GM19023 (cell line): ENCODE measurements at regions not wholly inside any gene's neighbourhood (a gene's known extent, or its start where the extent isn't known, plus 50 kb on each side); places are given as distances from the start of the nearest gene placed in this dataset.
"Not testable (repeated sequence)": the region's sequence is repeated elsewhere in the genome, so short reads cannot be mapped to it uniquely, and the experiment has no call there.

Experiments used
- ATAC-seq: cut with Tn5 transposase; IDR thresholded peaks from one replicate; pipeline ENCODE4 v1.9.1; 2021; ENCODE audit warnings: mild to moderate bottlenecking, moderate library complexity; ENCODE audit not compliant: unreplicated experiment

DNA sequence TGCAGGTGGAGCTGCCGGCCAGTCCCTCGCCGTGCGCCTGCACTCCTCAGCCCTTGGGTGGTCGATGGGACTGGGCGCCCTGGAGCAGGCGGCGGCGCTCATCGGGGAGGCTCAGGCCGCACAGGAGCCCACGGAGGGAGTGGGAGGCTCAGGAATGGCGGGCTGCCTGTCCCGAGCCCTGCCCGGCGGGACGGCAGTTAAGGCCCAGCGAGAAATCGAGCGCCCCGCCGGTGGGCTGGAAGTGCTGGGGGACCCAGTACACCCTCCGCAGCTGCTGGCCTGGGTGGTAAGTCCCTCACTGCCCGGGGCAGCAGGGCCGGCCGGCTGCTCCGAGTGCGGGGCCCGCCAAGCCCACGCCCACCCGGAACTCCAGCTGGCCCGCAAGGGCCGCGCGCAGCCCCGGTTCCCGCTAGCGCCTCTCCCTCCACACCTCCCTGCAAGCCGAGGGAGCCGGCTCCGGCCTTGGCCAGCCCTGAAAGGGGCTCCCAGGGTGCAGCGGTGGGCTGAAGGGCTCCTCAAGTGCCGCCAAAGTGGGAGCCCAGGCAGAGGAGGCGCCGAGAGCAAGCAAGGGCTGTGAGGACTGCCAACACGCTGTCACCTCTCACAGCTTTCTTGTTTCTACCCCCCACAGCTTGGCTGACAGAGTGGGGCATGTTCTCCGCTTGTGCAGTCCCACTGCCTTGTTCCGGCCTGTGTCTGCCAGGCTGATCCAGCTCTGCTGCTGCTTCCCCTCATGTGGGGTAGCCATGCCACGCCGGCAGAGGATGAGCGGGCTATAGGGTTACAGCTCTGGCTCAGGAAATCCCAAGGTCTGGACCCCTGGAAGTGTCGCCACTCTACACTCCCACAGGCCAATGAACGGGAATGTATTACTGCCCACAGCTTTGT lies 886.7 kb downstream of the FAT4 start:
- ATAC-seq, result not testable (repeated sequence)

DNA sequence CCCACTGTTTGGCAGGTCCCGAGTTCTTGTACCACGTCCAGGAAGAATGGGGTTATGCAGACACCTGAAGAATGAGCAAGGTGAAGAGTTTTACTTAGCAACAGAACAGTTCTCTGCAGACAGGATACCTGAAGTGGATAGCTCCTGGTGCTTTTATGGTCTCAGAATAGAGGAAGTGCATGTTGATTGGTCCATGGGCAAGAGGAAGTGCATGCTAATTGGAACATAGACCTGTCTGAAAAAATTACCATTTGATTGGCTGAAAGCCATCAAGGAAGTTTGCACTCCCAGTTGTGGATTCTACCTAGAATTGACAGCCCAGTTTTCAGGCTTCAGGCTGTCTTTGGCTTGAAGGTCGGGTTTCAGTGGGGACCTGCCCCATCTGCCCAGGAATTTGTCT lies 887.5 kb downstream of the FAT4 start:
- ATAC-seq, result no peak

DNA sequence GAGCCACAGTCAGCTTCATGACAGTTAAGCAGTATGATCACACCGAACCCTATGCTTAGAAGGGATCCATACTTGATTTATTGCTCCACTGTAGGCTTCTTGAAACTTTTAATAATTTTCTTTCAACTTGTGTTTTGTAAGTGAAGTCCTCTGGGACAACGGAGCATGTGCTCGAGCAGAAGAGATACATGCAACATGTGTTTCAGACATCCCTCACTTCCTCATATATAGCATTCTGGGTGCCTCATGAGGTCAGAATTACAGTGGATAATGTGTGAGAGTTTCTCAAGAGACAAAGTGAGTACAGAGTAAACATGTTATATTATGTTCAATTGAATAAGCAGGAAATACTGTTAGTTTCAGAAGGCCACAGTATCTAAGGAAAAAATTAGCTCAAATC lies 893.2 kb downstream of the FAT4 start:
- ATAC-seq, result no peak

DNA sequence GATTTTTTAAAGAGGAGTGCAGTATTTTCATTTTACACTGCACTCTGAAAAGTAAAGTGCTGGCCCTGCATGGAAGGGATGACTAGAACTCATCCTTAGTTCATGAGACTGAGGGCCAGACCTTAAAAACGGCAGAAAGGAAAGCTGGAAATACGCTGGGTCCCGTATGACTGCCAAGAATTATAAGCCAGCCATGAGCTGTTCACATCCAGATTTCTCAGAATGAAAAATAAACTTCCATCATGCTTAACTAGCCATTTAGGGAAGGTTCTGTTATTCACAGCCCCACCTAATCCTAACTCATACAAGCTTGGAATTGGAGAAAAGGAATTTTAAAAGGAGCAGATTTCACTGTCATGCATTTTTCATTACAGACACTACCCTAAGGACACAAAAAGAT lies 894.4 kb downstream of the FAT4 start:
- ATAC-seq, result no peak

DNA sequence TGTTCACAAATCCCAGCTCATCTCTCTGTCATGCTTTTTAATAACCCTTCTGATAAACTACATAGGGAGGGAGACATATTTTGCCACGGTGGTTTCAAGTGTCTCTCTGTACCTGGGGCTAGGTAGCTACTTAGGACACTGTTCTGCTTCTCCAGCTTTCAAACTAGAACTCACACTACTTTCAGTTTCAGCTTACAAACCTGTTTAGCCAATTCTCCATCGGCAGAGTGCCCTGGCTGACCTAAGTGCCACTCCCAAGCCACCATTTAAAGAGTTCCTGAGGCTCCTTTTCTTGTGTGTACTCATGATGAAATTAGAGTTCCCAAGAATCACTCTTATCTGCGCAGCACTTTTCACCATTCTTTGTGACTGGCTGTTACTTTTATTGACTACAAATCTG lies 899.2 kb downstream of the FAT4 start:
- ATAC-seq, result no peak

DNA sequence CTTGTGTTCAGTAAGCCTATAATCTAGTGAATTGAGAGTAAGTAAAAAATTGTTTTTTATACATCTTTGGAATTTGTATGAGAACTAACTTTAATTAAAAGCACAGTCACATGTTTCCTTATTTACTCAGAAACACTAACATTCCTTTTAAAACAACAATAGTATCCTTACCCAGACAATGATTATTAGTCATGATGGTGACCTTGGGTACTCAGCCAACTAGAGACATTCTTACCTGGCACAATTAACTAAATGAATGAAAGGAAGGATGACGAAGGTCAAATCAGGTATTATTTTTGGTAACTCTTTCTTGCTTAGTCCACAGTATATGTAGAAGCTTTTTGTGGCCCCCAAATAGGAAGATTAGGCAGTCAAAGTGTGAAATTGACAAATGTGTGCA lies 901.0 kb downstream of the FAT4 start:
- ATAC-seq, result no peak

DNA sequence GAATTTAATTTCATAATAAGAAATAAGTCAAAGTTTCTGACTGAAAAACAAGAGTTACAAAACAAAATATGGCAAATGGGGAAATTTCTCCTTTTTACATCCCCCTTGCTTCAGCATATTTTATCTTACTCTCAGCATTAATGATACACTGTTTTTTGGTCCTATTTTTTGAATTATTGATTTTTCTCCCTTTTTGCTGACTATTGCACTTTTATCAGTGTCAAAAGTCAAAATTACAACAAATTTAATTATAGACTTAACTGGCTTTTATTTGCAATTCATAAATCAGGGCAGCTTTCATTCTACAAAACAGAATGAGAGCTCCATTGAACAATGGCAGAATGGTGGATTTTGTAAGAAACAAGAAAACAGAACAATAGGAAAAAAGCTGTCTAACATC lies 901.9 kb downstream of the FAT4 start:
- ATAC-seq, result no peak

DNA sequence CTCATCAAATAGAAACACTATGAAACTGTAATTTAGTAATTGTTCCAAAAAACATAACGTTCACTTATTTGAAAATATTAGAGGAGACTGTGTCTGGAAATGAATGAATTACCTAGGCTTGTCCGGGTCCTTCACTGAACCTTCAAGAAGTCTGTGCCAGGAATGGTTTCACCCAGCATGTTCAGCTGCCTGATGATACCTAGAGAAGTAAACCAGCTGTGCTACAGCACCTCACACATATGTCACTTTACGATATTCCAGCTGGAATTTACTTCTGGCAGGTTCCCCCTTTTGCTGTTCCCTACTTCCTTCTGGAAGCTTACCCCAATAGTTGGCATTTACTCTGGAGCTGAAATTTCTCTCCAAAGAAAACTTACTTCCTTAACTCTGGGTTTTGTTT lies 906.5 kb downstream of the FAT4 start:
- ATAC-seq, result no peak

DNA sequence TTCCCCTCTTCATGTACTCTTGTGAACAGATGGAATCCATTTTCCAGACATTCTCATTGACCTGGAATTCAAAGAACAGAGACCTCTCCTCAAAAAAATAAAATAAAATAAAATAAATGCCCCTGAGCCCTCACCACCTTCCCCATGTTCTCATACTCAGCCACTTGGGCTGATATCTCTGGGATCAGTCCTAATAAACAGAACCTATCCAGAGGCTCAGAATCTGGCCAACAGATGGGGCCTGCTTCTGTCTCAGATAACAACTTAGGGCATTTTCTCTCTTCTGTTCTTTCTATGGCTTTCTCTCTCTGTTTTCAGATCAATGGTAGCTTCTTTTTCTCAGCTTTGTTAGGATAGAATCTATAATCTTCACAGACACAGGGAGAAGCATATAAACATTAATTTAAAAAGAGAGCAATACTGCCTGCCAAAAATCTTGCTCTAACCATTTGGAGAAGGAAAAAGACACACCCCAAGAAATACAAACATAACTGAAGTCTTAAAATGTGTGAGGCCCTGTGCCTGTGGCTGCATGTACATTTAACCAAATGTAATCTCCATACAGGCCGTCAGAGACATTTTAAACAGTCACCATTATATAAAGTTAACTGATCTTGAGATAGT lies 907.1 kb downstream of the FAT4 start:
- no peak for ATAC-seq

DNA sequence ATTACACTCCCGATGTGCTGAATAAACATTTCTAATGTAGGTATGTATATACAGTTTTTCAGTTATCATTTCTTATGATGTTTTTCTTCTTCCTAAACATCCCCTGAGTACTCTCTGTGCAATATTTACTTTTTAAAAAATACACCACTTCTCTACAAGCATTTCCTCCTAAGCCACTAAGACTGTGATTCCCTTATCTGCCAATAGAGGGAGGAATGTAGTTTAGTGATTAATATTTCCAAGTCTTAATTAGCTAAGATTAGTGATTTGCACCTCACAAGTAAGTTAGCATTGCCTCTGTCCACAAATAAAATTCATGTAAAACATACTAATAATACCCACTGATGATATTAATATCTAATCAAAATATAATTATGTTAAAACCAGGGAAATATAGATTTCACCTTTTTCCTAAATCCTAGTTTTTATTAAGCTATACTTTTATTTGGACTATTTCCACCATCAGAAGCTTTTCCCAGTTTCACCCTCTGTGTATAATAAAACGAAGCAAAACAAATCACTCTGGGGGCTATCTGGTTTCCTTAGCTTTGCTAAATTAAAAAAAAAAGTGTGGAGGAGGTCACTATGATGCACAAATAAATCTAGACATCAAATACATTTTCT lies 909.1 kb downstream of the FAT4 start:
- no peak for ATAC-seq

DNA sequence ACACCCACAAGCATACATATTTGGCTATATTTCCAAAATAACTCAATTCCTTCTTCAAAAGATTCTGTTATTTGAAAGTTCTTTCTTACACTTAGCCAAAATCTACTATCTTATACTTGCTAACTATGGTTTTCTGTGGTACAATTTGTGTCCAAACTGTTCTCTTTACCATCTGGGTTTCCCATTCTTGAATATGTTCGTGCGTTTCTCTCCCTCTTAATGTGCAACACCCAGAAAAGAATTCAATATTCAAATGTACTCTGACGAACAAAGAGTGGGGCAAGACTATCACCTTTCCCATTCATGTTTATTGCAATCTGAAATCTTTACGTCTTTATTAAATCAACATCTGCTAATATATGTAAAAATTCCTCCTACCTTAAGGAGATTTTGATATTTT lies 912.7 kb downstream of the FAT4 start:
- no peak for ATAC-seq

DNA sequence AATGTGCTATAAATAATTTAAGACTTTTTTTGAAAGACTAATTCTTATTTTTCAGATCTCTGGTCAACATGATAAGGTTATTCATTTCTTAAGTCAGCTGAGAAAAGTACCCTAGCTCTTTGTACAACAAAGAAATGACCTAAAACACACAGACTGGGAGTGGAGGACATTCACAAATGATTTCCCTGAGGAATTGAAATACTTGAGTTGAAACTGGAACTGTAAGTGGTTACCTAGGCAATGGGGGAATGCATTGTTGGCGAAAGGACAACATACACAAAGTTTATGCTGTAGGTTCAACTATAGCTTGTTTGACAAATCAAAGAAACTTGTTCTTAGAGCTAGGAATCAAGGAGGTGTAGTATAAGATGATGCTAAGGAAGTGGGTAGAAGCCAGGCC lies 915.5 kb downstream of the FAT4 start:
- no peak for ATAC-seq

DNA sequence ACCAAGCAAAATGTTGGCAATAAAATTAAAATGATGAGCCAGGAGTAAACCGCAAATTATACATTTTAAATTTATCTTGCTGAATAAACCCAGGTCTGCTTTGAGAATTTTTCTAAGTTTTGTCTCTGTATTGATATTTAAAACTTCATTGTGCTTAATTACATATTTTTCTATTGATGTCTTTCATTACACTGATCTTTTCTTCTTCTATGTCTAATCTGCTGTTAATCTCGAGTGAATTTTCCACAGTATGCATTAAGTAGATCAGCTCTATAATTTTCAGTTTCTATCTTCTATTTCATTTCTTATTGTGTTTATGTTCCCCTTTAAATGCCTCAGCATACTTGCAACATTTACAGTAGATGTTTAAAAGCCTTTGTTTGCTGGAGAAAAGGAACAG lies 918.7 kb downstream of the FAT4 start:
- no peak for ATAC-seq

DNA sequence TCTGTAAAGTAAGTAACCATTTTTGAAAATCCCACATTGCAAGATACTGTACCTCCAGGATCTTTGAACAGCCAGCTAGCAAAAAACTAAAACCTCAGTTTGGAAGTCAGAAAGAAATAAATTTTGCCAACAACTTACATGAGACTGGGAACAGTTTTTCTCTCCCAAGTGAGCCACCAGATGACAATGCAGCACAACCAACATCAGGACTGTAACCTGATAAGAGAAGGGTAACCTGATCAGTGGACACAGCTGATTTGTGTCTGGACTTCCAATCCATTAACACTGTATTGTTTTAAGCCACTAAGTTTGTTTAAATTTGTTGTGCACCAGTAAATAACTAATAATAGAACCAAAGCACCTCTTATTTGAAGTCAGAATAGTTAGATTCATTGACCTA lies 923.3 kb downstream of the FAT4 start:
- ATAC-seq, result no peak

DNA sequence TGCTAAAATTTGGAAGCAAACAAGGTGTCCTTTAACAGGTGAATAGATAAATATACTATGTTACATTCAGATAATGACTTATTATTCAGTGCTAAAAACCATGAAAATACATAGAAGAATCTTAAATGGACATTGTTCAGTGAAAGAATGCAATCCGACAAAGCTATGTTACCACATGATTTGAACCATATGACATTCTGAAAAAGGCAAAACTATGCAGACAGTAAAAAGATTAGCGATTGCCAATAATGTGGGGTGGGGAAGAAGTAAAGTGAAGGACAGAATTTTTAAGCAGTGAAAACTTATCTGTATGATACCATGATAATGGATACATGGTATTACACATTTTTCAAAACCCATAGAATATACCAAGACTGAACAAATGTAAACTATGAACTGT lies 926.9 kb downstream of the FAT4 start:
- no peak for ATAC-seq

DNA sequence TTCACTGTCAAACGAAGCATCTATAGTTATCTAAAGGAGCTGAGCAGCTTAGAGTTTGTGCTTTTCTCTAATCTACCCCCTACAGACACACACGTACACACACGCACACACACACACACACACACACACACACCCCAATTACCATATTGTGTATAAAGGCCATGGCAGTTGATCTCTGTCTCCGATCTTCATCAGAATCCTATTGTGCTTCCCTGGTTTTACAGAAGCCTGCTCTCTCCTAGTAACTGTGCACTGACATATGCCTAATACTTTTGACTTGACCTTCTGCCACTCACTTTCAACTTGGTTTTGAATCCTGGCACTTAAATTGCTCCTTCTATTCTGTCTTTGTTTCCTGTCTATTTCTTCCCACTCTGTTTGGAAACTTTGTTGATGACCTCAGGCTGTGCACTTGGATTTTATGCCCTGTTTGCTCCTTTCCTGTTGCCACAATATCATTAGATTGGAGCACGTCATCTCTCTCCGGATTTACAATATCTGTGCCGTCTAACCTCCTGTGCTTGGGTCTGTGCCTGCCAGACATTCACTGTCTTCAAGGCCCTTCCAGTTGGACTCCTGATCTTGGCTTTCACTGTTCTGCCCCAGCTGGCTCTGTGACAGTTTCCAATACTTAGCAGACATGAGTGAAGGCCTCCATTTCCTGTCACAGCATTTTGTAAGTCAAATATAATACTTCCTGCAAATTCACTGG lies 928.1 kb downstream of the FAT4 start:
- ATAC-seq, result no peak

DNA sequence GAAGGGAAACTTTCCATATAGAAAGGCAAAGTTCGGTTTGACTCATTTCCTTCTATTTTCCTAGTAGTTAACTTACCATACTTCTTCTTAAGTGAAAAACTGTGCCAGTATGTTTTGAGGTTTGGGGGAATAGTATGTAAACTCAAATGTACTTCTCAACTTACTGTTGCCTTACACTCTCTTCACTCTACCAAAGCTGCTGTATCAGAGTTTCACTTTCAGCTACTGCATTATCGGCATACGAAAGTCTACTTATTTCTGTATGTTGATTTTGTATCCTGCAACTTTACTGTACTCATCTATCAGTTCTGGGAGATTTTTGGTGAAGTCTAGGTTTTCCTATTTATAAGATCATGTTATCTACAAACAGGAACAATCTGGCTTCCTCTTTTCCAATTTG lies 932.7 kb downstream of the FAT4 start:
- ATAC-seq, result no peak

DNA sequence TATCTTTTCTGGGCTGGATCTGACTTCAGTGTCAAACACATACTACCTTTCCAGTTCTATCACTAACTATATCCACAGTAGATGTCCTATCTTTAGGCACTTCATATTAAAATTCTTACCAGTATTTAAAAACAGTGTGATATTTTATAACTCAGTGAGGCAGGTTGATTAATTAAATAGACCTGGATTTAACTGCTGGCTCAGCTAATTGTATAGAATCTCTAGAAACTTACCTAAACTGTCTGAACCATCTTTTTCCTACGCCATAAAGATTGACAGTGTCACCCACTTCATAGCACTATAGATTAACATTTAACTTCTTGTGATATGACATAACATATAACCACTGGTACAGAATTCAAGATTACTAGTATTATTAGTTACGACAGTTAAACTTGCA lies 935.3 kb downstream of the FAT4 start:
- ATAC-seq, result no peak

DNA sequence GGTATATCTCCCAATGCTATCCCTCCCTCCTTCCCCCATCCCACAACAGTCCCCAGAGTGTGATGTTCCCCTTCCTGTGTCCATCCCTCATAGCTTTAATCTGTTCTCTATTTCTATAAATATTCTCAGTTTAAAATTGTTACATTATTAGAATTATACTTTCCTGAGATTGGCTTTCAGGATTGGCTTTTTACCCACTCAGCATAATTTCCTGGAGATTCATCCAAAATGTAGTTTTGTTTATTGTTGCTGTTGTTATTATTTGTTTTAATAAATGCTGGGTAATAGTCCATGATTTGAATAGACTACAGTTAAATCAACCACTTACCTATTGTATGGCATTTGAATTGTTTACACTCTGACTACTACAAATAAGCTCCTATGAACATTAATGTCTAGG lies 936.4 kb downstream of the FAT4 start:
- ATAC-seq, result no peak

DNA sequence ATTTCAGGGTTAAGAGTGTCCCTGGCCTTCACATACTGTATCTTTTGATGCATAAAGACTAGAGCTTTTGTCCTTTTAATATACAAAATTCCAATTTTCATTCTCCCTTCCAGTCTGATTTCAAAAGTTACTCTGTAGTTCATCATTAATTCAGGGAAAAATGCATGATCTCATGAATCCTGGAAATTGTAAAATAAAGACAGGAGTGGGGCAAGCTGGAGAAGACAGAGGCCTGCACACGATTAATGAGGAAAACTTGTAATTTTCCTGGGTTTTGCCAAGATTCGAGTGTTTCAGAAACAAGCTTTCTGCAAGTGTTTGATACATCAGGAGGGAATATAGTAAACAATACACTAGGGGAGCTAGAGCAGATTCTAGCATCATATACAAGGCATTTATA lies 947.9 kb downstream of the FAT4 start:
- no peak for ATAC-seq

DNA sequence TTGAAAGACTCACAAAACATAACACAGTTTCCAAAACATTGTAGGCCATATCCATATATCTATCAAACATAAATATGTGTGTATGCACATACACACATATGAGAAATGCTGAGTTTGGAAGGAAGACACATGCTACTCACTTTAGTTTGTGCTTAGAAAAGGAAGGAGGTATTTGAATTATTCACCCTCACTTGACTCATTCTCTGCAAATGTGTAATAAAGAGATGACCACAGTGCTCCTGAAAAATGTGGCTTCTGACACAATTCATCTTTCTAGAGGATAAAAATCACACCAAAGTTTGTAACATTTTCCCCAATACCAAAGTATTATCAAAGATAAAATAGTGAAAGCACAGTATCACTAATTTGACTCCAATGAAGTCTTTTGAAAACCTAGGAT lies 950.1 kb downstream of the FAT4 start:
- no peak for ATAC-seq

DNA sequence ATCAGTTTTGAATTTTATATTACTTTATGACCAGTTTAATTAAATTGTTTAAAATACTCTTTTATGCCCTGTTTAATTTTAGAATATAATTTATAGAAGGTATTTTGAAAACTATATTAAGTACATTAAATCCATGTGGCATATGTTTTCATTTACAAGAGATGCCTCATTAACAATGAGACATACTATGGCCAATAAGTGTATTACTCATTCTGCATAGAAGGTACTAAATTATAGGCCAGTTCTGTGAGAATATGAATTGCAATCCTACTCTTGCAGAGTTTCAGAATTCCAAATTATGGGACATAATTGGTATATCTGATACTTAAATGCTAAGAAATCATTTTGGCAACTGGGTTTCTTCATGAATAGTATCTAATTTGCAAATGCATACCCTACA lies 951.1 kb downstream of the FAT4 start:
- ATAC-seq, result no peak
